ENCODE measurements at regions not wholly inside any gene's neighbourhood (a gene's known extent, or its start where the extent isn't known, plus 50 kb on each side); places are given as distances from the start of the nearest gene placed in this dataset.
"Not testable (repeated sequence)": the region's sequence is repeated elsewhere in the genome, so short reads cannot be mapped to it uniquely, and the experiment has no call there.

GRCh38 chr13:74770361-74770760, 636.2 kb upstream of the KLF12 start:
- no peak for DNase-seq (ENCODE audit: extremely low read depth in 1 of 11, low read depth in 9 of 11, low spot score in 4 of 11)

GRCh38 chr13:74769333-74769732, 635.1 kb upstream of the KLF12 start:
- no peak for DNase-seq (ENCODE audit: extremely low read depth in 1 of 11, low read depth in 9 of 11, low spot score in 4 of 11)

GRCh38 chr13:74768521-74769085, 634.4 kb upstream of the KLF12 start:
- no peak for DNase-seq (ENCODE audit: extremely low read depth in 1 of 11, low read depth in 9 of 11, low spot score in 4 of 11)

- DNase-seq (ENCODE audit: extremely low read depth in 1 of 11, low read depth in 9 of 11, low spot score in 4 of 11) = no peak
These were observed 632.8 kb upstream of the KLF12 start for GRCh38 chr13:74767050-74767449.

DNA sequence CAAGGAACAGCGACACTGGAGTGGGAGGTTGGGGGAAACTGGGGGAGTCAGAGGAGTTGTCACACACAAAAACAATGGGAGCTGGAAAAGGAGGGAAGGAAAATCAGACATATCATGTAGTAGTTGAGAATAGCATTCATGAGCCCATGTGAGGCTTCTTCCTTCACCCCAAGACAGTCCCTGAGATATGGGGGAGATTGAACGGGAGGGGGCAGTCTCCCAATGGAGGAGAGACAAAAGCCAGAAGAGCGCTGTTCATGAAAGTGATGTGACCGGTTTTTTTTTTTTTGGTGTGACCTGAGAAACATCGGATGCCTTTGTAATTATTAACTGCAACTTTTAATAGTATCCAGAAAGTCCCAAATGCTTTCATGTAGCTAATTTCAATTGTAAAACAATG, 631.8 kb upstream of the KLF12 start:
- no peak for DNase-seq (ENCODE audit: extremely low read depth in 1 of 11, low read depth in 9 of 11, low spot score in 4 of 11)

GRCh38 chr13:74761801-74762757, 627.9 kb upstream of the KLF12 start:
- peak in 1 of 11 donors; percentile 8 for DNase-seq (ENCODE audit: extremely low read depth in 1 of 11, low read depth in 9 of 11, low spot score in 4 of 11)

GRCh38 chr13:74758188-74758587, 624.0 kb upstream of the KLF12 start:
- DNase-seq (ENCODE audit: extremely low read depth in 1 of 11, low read depth in 9 of 11, low spot score in 4 of 11) = no peak

- no peak for DNase-seq (ENCODE audit: extremely low read depth in 1 of 11, low read depth in 9 of 11, low spot score in 4 of 11)
These were observed 620.9 kb upstream of the KLF12 start for GRCh38 chr13:74755065-74755464.

GRCh38 chr13:74751739-74752138, 617.5 kb upstream of the KLF12 start:
- DNase-seq (ENCODE audit: extremely low read depth in 1 of 11, low read depth in 9 of 11, low spot score in 4 of 11) = no peak

GRCh38 chr13:74747186-74747955, 613.2 kb upstream of the KLF12 start:
- DNase-seq (ENCODE audit: extremely low read depth in 1 of 11, low read depth in 9 of 11, low spot score in 4 of 11) = no peak

DNA sequence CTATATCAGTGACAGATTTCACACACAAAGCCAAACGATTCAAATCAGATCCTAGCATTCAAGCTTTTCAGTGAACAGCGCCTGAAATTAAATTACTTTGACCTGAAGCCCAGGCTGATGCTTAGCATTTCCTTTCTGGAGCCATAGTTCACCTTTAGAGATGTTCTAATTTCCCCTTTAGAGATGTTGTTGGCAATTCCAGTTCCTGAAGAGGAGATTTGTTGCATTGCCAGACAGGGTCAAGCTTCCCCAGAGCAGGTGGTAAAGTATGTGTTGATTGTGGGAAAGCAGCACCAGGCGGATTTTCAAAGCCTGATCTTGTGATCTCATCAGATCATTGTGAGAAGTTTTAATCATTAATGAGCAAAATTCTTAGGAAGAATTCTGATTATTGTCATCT, 609.8 kb upstream of the KLF12 start:
- DNase-seq (ENCODE audit: extremely low read depth in 1 of 11, low read depth in 9 of 11, low spot score in 4 of 11) = no peak

- DNase-seq (ENCODE audit: extremely low read depth in 1 of 11, low read depth in 9 of 11, low spot score in 4 of 11) = no peak
These were observed 607.5 kb upstream of the KLF12 start for GRCh38 chr13:74741732-74742131.

DNA sequence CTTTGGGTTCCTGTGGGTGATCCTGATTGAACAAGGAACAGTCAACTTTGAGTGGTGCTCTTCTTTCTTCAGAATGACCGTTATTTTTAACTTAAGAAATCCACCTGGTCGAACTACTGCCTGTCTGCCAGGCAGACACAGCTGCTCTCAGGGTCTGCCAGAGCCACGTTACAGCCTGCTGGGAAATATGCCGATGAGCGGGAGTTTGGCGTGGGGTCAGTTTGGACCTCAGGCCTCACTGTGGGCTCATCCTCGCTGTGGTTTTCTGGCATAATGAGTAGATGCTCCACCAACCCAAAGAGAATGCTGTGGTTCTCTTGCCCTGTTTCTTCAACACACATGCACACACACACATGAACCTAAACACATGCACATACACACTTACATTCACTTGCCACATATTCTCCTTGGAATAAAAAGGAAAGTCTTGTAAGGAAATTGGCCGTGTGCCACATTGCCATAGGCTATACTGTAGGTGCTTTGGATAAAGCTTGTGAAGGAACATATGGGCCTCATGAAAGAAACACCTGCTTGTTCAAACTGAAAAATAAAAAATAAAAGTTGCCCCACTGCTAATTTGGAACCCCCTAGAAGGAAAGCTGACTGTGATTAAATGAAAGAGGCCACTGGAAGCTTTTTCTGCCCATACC, 598.7 kb upstream of the KLF12 start:
- no peak for DNase-seq (ENCODE audit: extremely low read depth in 1 of 11, low read depth in 9 of 11, low spot score in 4 of 11)

- DNase-seq (ENCODE audit: extremely low read depth in 1 of 11, low read depth in 9 of 11, low spot score in 4 of 11) = no peak
These were observed 597.5 kb upstream of the KLF12 start for GRCh38 chr13:74731731-74732130.

GRCh38 chr13:74730556-74731331, 596.5 kb upstream of the KLF12 start:
- peak in 1 of 11 donors; percentile 2 for DNase-seq (ENCODE audit: extremely low read depth in 1 of 11, low read depth in 9 of 11, low spot score in 4 of 11)

DNA sequence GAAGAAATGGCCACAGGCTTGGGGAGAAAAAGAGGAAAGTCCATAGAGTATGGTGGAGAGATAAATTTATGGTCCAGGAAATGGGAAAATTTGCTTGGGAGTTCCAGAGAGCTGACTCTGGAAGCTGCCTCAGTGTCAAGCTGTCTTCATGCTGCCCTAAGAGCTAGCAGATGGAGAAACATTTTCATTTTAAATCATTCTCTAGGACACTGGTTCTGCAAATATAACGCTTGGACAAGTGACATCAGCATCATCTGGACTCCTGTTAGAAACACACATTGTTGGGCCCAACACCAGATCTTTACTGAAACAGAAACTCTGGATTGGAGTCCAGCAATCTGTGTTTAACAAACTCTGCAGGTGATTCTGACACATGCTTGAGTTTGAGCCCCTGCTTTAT, 592.0 kb upstream of the KLF12 start:
- DNase-seq (ENCODE audit: extremely low read depth in 1 of 11, low read depth in 9 of 11, low spot score in 4 of 11) = no peak

- DNase-seq (ENCODE audit: extremely low read depth in 1 of 11, low read depth in 9 of 11, low spot score in 4 of 11) = not testable (repeated sequence)
These were observed 584.1 kb upstream of the KLF12 start for GRCh38 chr13:74718232-74718842.

DNA sequence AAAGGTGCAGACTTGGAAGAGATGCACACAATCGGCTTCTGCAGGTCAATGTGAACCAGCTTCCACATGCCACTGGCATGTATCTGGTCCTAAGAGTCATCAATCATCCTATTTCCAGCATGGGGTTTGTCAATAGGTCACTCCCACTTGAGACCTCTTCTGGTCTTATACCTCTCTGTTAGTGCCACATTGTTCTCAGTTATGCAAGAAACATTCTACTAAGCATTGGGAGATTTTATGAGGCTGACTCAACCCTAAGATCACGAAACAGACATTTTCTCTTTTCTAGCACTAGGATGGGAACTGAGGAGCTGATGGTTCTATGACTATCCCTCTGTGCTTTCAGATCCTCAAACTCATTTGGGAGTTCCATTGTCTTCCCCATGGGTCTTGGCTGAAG, 581.5 kb upstream of the KLF12 start:
- DNase-seq (ENCODE audit: extremely low read depth in 1 of 11, low read depth in 9 of 11, low spot score in 4 of 11) = no peak
